Common myeloid progenitor, CD34-positive (primary cell): ENCODE measurements at regions not wholly inside any gene's neighbourhood (a gene's known extent, or its start where the extent isn't known, plus 50 kb on each side); places are given as distances from the start of the nearest gene placed in this dataset.

ENCODE experiments used
- CTCF ChIA-PET: fragments of 350-600 bp; sonication (Branson Sonifier 250); formaldehyde crosslinking; loops from one replicate; lab custom pipeline; 2021; ENCODE audit warnings: antibody characterized with exemption; lab: Charles Lee
- POLR2A ChIA-PET: fragments of 350-600 bp; sonication (Branson Sonifier 250); formaldehyde crosslinking; loops from one replicate; lab custom pipeline; 2021; ENCODE audit warnings: antibody characterized with exemption; lab: Charles Lee
- DNase-seq, 3 donors: peaks; one replicate each; pipeline versions ENCODE4 v3.0.0 to v3.0.0-alpha.2; 2013
- H3K27ac ChIP-seq, 2 experiments: 1 replicate in 1 of 2; 2 replicates in 1 of 2; pipeline ENCODE4 v1.7.0; 2013; ENCODE audit warnings: inconsistent platforms in 2 of 2, low read length in 2 of 2, mild to moderate bottlenecking in 2 of 2, low read depth in 1 of 2, moderate library complexity in 1 of 2; ENCODE audit not compliant: severe bottlenecking in 2 of 2, insufficient read depth in 1 of 2, poor library complexity in 1 of 2
- H3K27me3 ChIP-seq, 5 experiments: replicated peaks in 2 of 5; 1 replicate in 3 of 5; 2 replicates in 2 of 5; pipeline versions ENCODE4 v1.6.1 to v1.7.0; 2013; ENCODE audit warnings: low read length in 4 of 5, mild to moderate bottlenecking in 2 of 5, moderate library complexity in 2 of 5, inconsistent platforms in 1 of 5; ENCODE audit not compliant: insufficient read depth in 5 of 5, control insufficient read depth in 4 of 5
- H3K36me3 ChIP-seq, 4 experiments: 1 replicate in 2 of 4; 2 replicates in 2 of 4; pipeline versions ENCODE4 v1.6.1 to v1.7.0; 2013; ENCODE audit warnings: low read length in 3 of 4, control low read depth in 1 of 4, mild to moderate bottlenecking in 1 of 4; ENCODE audit not compliant: control insufficient read depth in 4 of 4, insufficient read depth in 4 of 4
- H3K4me1 ChIP-seq, 4 experiments: 1 replicate in 3 of 4; 2 replicates in 1 of 4; pipeline versions ENCODE4 v1.6.1 to v1.7.1; 2013; ENCODE audit warnings: low read length in 3 of 4, mild to moderate bottlenecking in 3 of 4, control low read depth in 1 of 4, inconsistent platforms in 1 of 4, moderate library complexity in 1 of 4; ENCODE audit not compliant: control insufficient read depth in 4 of 4, insufficient read depth in 4 of 4; ENCODE audit errors: control extremely low read depth in 1 of 4
- H3K4me3 ChIP-seq, 7 experiments: 1 replicate in 4 of 7; 2 replicates in 3 of 7; pipeline versions ENCODE4 v1.5.1 to v1.7.0; 2013; ENCODE audit warnings: mild to moderate bottlenecking in 7 of 7, low read length in 6 of 7, moderate library complexity in 6 of 7, inconsistent platforms in 2 of 7, low read depth in 2 of 7, control low read depth in 1 of 7; ENCODE audit not compliant: insufficient read depth in 4 of 7, control insufficient read depth in 1 of 7; ENCODE audit errors: extremely low read depth in 1 of 7
- H3K9me3 ChIP-seq, 5 experiments: 1 replicate in 4 of 5; 2 replicates in 1 of 5; pipeline versions ENCODE4 v1.6.1 to v1.7.1; 2013; ENCODE audit warnings: low read length in 4 of 5, mild to moderate bottlenecking in 2 of 5, inconsistent platforms in 1 of 5, low read depth in 1 of 5, moderate library complexity in 1 of 5; ENCODE audit not compliant: control insufficient read depth in 4 of 5, insufficient read depth in 2 of 5; ENCODE audit errors: control extremely low read depth in 1 of 5
- WGBS: methylation state at CpG from one replicate; pipeline ENCODE4 v1.1.5; 2013; ENCODE audit not compliant: insufficient coverage; 5-methylcytosine and 5-hydroxymethylcytosine counted together

DNA sequence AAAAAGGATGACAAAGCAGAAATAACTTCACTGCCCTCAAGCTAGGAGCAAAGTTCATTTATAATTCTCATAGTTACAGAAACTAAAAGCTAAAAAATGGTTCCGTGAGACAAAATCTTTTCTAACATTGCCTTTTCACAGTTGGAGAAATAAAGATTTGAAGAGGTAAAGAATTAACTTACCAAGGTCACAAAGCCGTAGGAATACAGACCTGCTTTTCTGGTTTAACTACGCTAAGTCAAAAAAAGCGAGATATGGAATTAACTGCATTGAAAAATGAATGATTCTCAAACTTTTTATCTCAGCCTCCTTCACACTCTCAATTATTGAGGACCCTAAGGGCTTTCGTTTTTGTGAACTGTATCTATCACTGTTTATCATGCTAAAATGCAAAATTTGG is 95.3 kb downstream of the SLC17A6 start:
- no peak overlapping the region for H3K27ac ChIP-seq
- DNase-seq, result no peak
- CTCF ChIA-PET, result no interaction called here
- H3K36me3 ChIP-seq, result no peaks in the 10 kb centered on the region
- POLR2A ChIA-PET, result no interaction called here
- peaks cover 0 to 3% (median 0%) of the 10 kb centered on the region in 5 experiments for H3K9me3 ChIP-seq
- H3K4me1 ChIP-seq, result peaks cover 0 to 10% (median 5%) of the 10 kb centered on the region in 4 experiments
- no peak overlapping the region for H3K4me3 ChIP-seq
- H3K27me3 ChIP-seq, result peaks cover 2 to 31% (median 11%) of the 10 kb centered on the region in 5 experiments
- WGBS, result no CpG with 5 or more reads among the region's 5 CpGs

DNA sequence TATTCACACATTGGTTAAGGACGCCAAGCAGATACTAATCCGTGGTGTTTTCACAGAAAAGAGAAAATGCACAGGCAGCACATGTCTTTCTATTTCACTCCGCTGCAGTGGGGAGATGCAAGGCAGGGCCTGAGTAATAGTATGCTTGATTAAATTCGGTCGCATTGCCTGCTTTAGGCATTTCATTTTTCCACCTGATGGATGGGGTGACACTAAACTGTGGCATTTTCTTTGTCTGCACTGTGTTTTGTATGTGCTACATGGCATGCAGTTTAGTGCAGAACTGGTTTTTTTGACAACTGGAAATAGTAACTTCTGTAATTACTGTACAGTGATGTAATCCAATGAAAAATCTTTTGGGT is 94.9 kb downstream of the SLC17A6 start:
- WGBS, result 19% methylated on average over 5 of the region's 5 CpGs
- Histone ChIP-seq H3K4me3 (peak overlapping the region in 4 of 7 experiments; percentile 2 to 62 (median 32)), H3K4me1 (peaks cover 0 to 10% (median 5%) of the 10 kb centered on the region in 4 experiments), H3K27me3 (peaks cover 2 to 31% (median 11%) of the 10 kb centered on the region in 5 experiments), H3K27ac (no peak overlapping the region), H3K36me3 (no peaks in the 10 kb centered on the region), H3K9me3 (peaks cover 0 to 3% (median 0%) of the 10 kb centered on the region in 5 experiments)
- POLR2A ChIA-PET, result no interaction called here
- DNase-seq, result peak in 1 of 3 donors; percentile 7
- CTCF ChIA-PET, result no interaction called here

GRCh38 chr11:22432291-22433093 is 94.3 kb downstream of the SLC17A6 start:
- 7% methylated on average over 26 of the region's 40 CpGs for WGBS
- peak overlapping the region in 4 of 7 experiments; percentile 28 to 62 (median 32) for H3K4me3 ChIP-seq
- H3K4me1 ChIP-seq, result peaks cover 0 to 10% (median 5%) of the 10 kb centered on the region in 4 experiments
- DNase-seq, result peak; percentile 19 to 70 (median 54)
- H3K27me3 ChIP-seq, result peaks cover 2 to 31% (median 11%) of the 10 kb centered on the region in 5 experiments
- H3K9me3 ChIP-seq, result peaks cover 0 to 3% (median 0%) of the 10 kb centered on the region in 5 experiments
- POLR2A ChIA-PET, result no interaction called here
- no peaks in the 10 kb centered on the region for H3K36me3 ChIP-seq
- H3K27ac ChIP-seq, result no peak overlapping the region
- CTCF ChIA-PET, result no interaction called here

- Histone ChIP-seq H3K4me3 (no peak overlapping the region), H3K9me3 (peaks cover 0 to 3% (median 0%) of the 10 kb centered on the region in 5 experiments), H3K27me3 (peaks cover 2 to 31% (median 11%) of the 10 kb centered on the region in 5 experiments), H3K4me1 (peaks cover 0 to 10% (median 5%) of the 10 kb centered on the region in 4 experiments), H3K27ac (no peak overlapping the region), H3K36me3 (no peaks in the 10 kb centered on the region)
- WGBS, result 100% methylated on average over 2 of the region's 3 CpGs
- DNase-seq, result no peak
- ChIA-PET POLR2A (no interaction called here), CTCF (no interaction called here)
These were observed 92.9 kb downstream of the SLC17A6 start for GRCh38 chr11:22431106-22431505.

GRCh38 chr11:22430639-22431038 is 92.5 kb downstream of the SLC17A6 start:
- H3K27ac ChIP-seq, result no peak overlapping the region

DNA sequence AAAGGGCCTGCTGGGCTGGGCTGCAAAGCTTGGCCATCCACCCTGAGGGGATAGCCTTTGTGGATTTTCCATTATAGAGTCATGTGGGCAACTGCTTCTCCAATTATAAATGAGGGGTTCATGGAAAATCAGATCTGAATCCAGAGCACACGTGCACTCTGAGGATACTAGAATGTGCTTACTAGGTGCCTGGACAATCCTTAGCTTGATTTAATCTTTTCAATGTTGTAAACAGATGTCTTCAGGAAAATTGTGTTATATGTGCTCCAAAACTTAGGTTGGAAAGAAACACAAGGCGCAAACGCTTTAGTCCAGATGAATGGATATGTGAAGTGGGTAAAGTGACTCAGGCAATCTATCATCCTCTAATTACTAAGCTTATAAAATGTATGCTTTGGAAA is 92.0 kb downstream of the SLC17A6 start:
- H3K27ac ChIP-seq, result no peak overlapping the region
- H3K9me3 ChIP-seq, result peaks cover 0 to 3% (median 0%) of the 10 kb centered on the region in 5 experiments
- ChIA-PET CTCF (no interaction called here), POLR2A (no interaction called here)
- peaks cover 2 to 31% (median 11%) of the 10 kb centered on the region in 5 experiments for H3K27me3 ChIP-seq
- H3K36me3 ChIP-seq, result no peaks in the 10 kb centered on the region
- DNase-seq, result no peak
- no peak overlapping the region for H3K4me3 ChIP-seq
- 100% methylated on average over 1 of the region's 3 CpGs for WGBS
- H3K4me1 ChIP-seq, result peaks cover 0 to 10% (median 5%) of the 10 kb centered on the region in 4 experiments

More at GRCh38 chr11:22430639-22431038, 92.5 kb downstream of the SLC17A6 start:
- H3K4me3 ChIP-seq, result no peak overlapping the region
- ChIA-PET POLR2A (no interaction called here), CTCF (no interaction called here)
- 100% methylated on average over 2 of the region's 3 CpGs for WGBS
- H3K4me1 ChIP-seq, result peaks cover 0 to 10% (median 5%) of the 10 kb centered on the region in 4 experiments
- H3K9me3 ChIP-seq, result peaks cover 0 to 3% (median 0%) of the 10 kb centered on the region in 5 experiments
- no peaks in the 10 kb centered on the region for H3K36me3 ChIP-seq
- H3K27me3 ChIP-seq, result peaks cover 2 to 31% (median 11%) of the 10 kb centered on the region in 5 experiments
- no peak for DNase-seq
